ENCODE measurements at regions not wholly inside any gene's neighbourhood (a gene's known extent, or its start where the extent isn't known, plus 50 kb on each side); places are given as distances from the start of the nearest gene placed in this dataset.

GRCh38 chr3:73295876-73296635 lies 234.6 kb downstream of the EBLN2 start:
- TF ChIP-seq TCF7L2 (IDR thresholded peaks at IDR 0.05; ENCODE audit: low read depth, low read length), result no peak
- TF ChIP-seq, protein P1, sequence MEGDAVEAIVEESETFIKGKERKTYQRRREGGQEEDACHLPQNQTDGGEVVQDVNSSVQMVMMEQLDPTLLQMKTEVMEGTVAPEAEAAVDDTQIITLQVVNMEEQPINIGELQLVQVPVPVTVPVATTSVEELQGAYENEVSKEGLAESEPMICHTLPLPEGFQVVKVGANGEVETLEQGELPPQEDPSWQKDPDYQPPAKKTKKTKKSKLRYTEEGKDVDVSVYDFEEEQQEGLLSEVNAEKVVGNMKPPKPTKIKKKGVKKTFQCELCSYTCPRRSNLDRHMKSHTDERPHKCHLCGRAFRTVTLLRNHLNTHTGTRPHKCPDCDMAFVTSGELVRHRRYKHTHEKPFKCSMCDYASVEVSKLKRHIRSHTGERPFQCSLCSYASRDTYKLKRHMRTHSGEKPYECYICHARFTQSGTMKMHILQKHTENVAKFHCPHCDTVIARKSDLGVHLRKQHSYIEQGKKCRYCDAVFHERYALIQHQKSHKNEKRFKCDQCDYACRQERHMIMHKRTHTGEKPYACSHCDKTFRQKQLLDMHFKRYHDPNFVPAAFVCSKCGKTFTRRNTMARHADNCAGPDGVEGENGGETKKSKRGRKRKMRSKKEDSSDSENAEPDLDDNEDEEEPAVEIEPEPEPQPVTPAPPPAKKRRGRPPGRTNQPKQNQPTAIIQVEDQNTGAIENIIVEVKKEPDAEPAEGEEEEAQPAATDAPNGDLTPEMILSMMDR (IDR thresholded peaks at IDR 0.05), result no peak
- TF ChIP-seq, protein P2, sequence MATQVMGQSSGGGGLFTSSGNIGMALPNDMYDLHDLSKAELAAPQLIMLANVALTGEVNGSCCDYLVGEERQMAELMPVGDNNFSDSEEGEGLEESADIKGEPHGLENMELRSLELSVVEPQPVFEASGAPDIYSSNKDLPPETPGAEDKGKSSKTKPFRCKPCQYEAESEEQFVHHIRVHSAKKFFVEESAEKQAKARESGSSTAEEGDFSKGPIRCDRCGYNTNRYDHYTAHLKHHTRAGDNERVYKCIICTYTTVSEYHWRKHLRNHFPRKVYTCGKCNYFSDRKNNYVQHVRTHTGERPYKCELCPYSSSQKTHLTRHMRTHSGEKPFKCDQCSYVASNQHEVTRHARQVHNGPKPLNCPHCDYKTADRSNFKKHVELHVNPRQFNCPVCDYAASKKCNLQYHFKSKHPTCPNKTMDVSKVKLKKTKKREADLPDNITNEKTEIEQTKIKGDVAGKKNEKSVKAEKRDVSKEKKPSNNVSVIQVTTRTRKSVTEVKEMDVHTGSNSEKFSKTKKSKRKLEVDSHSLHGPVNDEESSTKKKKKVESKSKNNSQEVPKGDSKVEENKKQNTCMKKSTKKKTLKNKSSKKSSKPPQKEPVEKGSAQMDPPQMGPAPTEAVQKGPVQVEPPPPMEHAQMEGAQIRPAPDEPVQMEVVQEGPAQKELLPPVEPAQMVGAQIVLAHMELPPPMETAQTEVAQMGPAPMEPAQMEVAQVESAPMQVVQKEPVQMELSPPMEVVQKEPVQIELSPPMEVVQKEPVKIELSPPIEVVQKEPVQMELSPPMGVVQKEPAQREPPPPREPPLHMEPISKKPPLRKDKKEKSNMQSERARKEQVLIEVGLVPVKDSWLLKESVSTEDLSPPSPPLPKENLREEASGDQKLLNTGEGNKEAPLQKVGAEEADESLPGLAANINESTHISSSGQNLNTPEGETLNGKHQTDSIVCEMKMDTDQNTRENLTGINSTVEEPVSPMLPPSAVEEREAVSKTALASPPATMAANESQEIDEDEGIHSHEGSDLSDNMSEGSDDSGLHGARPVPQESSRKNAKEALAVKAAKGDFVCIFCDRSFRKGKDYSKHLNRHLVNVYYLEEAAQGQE (IDR thresholded peaks at IDR 0.05; ENCODE audit: insufficient read depth in 1 of 2, low read depth in 2 of 2, low read length in 1 of 2), result no peak
- no peak for TF ChIP-seq POLR2AphosphoS5 (IDR thresholded peaks at IDR 0.05; ENCODE audit: low read depth, low read length)

Data from Panc1 (cell line).